SK-N-SH (cell line): ENCODE measurements at regions not wholly inside any gene's neighbourhood (a gene's known extent, or its start where the extent isn't known, plus 50 kb on each side); places are given as distances from the start of the nearest gene placed in this dataset.

Source experiments
- CTCF ChIP-seq: fragments of 200-600 bp; sonication (generic); IDR thresholded peaks from 2 replicates; pipeline ENCODE4 v1.6.1; 2017; ENCODE audit warnings: antibody characterized with exemption, mild to moderate bottlenecking, moderate library complexity
- EP300 ChIP-seq, 2 experiments: IDR thresholded peaks; 2 replicates each; pipeline versions ENCODE4 v1.4.0 to v1.6.1; 2012; ENCODE audit warnings: borderline replicate concordance in 1 of 2, low read depth in 1 of 2, low read length in 1 of 2
- EZH2phosphoT487 ChIP-seq: fragments of 200-600 bp; sonication (generic); IDR thresholded peaks from 2 replicates; pipeline ENCODE4 v1.6.1; 2017; ENCODE audit warnings: low read depth, mixed run types, mild to moderate bottlenecking, antibody characterized with exemption, moderate library complexity, borderline replicate concordance
- FOXJ3 ChIP-seq: sonication (generic); formaldehyde crosslinking; IDR thresholded peaks from 2 replicates; pipeline ENCODE4 v1.5.1; 2020; ENCODE audit warnings: mild to moderate bottlenecking, missing genetic modification reagents
- GATA2 ChIP-seq: sonication (generic); formaldehyde crosslinking; IDR thresholded peaks from 2 replicates; pipeline ENCODE4 v1.5.0; 2020; ENCODE audit warnings: mild to moderate bottlenecking, missing genetic modification reagents
- MAX ChIP-seq: IDR thresholded peaks from 2 replicates; pipeline ENCODE4 v1.4.0; 2012; ENCODE audit warnings: low read depth
- POLR2AphosphoS5 ChIP-seq: IDR thresholded peaks from 2 replicates; pipeline ENCODE4 v1.6.1; 2012; ENCODE audit warnings: low read depth, low read length
- RAD21 ChIP-seq: IDR thresholded peaks from 2 replicates; pipeline ENCODE4 v1.6.1; 2012; ENCODE audit warnings: mild to moderate bottlenecking, low read length
- RFX5 ChIP-seq: IDR thresholded peaks from 2 replicates; pipeline ENCODE4 v1.6.1; 2012; ENCODE audit warnings: mild to moderate bottlenecking, improper control_type of control experiment, low read length
- SMC3 ChIP-seq: IDR thresholded peaks from 2 replicates; pipeline ENCODE4 v1.6.1; 2012; ENCODE audit warnings: low read depth, low read length, improper control_type of control experiment
- TCF12 ChIP-seq: IDR thresholded peaks from 2 replicates; pipeline ENCODE4 v1.4.0; 2012
- TEAD4 ChIP-seq: IDR thresholded peaks from 2 replicates; pipeline ENCODE4 v1.4.0; 2012; ENCODE audit warnings: mild to moderate bottlenecking, borderline replicate concordance; ENCODE audit not compliant: insufficient read depth
- USF1 ChIP-seq: IDR thresholded peaks from 2 replicates; pipeline ENCODE4 v1.4.0; 2012; ENCODE audit warnings: low read depth, borderline replicate concordance

DNA sequence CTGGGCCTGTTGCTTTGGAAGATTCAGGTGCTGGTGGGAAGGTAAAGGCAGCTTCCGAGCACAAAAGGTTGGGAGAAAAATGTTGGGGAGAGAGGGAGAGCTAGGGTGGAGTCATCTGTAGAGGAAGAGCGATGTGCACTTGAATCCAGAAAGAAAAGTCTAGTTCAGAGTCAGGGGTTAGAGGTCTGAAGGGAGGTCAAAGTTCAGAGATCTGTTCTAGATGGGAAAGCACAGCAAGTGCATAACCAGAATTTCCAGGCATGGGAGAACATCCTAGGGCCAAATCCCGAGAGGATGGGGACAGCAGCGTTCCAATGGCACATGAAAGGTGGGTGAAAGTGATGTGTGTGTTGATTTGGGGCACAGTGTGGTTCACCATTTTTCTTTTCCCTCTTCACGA is 51.5 kb upstream of the MKLN1 start:
- TF ChIP-seq CTCF (no peak), GATA2 (CRISPR knock-in tag) (no peak), EP300 (IDR thresholded peaks at IDR 0.05; ENCODE audit: borderline replicate concordance in 1 of 2, low read depth in 1 of 2, low read length in 1 of 2) (no peak), USF1 (no peak), MAX (no peak), FOXJ3 (CRISPR knock-in tag) (no peak), SMC3 (no peak), TEAD4 (no peak), EZH2phosphoT487 (no peak), RFX5 (no peak), RAD21 (no peak), TCF12 (no peak), POLR2AphosphoS5 (no peak)
